Esophagus squamous epithelium (tissue), 4 donors: ENCODE measurements at regions not wholly inside any gene's neighbourhood (a gene's known extent, or its start where the extent isn't known, plus 50 kb on each side); places are given as distances from the start of the nearest gene placed in this dataset.

Experiments used
- CTCF ChIP-seq, 6 experiments: fragments of 450-650 bp in 4 of 6; fragments of 200-600 bp in 2 of 6; sonication (generic) in 2 of 6; IDR thresholded peaks; one replicate each; pipeline ENCODE4 v1.5.1; 2016 to 2019; ENCODE audit warnings: antibody characterized with exemption in 6 of 6, mild to moderate bottlenecking in 4 of 6, moderate library complexity in 4 of 6
- POLR2A ChIP-seq, 4 donors: fragments of 450-650 bp; IDR thresholded peaks; one replicate each; pipeline ENCODE4 v1.6.1; 2017; ENCODE audit warnings: antibody characterized with exemption in 4 of 4, mild to moderate bottlenecking in 4 of 4, moderate library complexity in 3 of 4

- TF ChIP-seq CTCF (IDR thresholded peaks at IDR 0.05) (no peak), POLR2A (IDR thresholded peaks at IDR 0.05) (no peak)
These were observed 221.6 kb downstream of the PLOD2 start for GRCh38 chr3:145939431-145939830.
